ENCODE measurements at regions not wholly inside any gene's neighbourhood (a gene's known extent, or its start where the extent isn't known, plus 50 kb on each side); places are given as distances from the start of the nearest gene placed in this dataset.

- H3K4me3 ChIP-seq (ENCODE audit: low read depth, low read length): no peak overlapping the region
- TF ChIP-seq MYC (IDR thresholded peaks at IDR 0.05; ENCODE audit: low read depth, low read length) (no peak), MAX (IDR thresholded peaks at IDR 0.05; ENCODE audit: low read depth, low read length) (no peak), CTCF (IDR thresholded peaks at IDR 0.05; ENCODE audit: low read depth, low read length) (no peak), POLR2A (IDR thresholded peaks at IDR 0.05; ENCODE audit: extremely low read depth, insufficient read length) (no peak)
- no peak for DNase-seq (ENCODE audit: low read depth)
Measured at GRCh38 chr22:27083610-27084009, 426.2 kb downstream of the MIAT start.

- TF ChIP-seq MYC (IDR thresholded peaks at IDR 0.05; ENCODE audit: low read depth, low read length) (no peak), CTCF (IDR thresholded peaks at IDR 0.05; ENCODE audit: low read depth, low read length) (no peak), POLR2A (IDR thresholded peaks at IDR 0.05; ENCODE audit: extremely low read depth, insufficient read length) (no peak), MAX (IDR thresholded peaks at IDR 0.05; ENCODE audit: low read depth, low read length) (no peak)
- no peak for DNase-seq (ENCODE audit: low read depth)
- no peak overlapping the region for H3K4me3 ChIP-seq (ENCODE audit: low read depth, low read length)
Measured at GRCh38 chr22:27084130-27084529, 426.7 kb downstream of the MIAT start.

GRCh38 chr22:27086080-27087044 is 429.0 kb downstream of the MIAT start:
- no peak for TF ChIP-seq MAX (IDR thresholded peaks at IDR 0.05; ENCODE audit: low read depth, low read length)
- TF ChIP-seq CTCF (IDR thresholded peaks at IDR 0.05; ENCODE audit: low read depth, low read length): no peak
- no peak for TF ChIP-seq MYC (IDR thresholded peaks at IDR 0.05; ENCODE audit: low read depth, low read length)
- no peak for TF ChIP-seq POLR2A (IDR thresholded peaks at IDR 0.05; ENCODE audit: extremely low read depth, insufficient read length)
- DNase-seq (ENCODE audit: low read depth): no peak
- H3K4me3 ChIP-seq (ENCODE audit: low read depth, low read length): no peak overlapping the region

GRCh38 chr22:27087051-27087450 is 429.7 kb downstream of the MIAT start:
- no peak overlapping the region for H3K4me3 ChIP-seq (ENCODE audit: low read depth, low read length)
- no peak for DNase-seq (ENCODE audit: low read depth)
- TF ChIP-seq POLR2A (IDR thresholded peaks at IDR 0.05; ENCODE audit: extremely low read depth, insufficient read length): no peak
- no peak for TF ChIP-seq MYC (IDR thresholded peaks at IDR 0.05; ENCODE audit: low read depth, low read length)
- no peak for TF ChIP-seq CTCF (IDR thresholded peaks at IDR 0.05; ENCODE audit: low read depth, low read length)
- no peak for TF ChIP-seq MAX (IDR thresholded peaks at IDR 0.05; ENCODE audit: low read depth, low read length)

- no peak for TF ChIP-seq POLR2A (IDR thresholded peaks at IDR 0.05; ENCODE audit: extremely low read depth, insufficient read length)
- TF ChIP-seq MAX (IDR thresholded peaks at IDR 0.05; ENCODE audit: low read depth, low read length): no peak
- TF ChIP-seq CTCF (IDR thresholded peaks at IDR 0.05; ENCODE audit: low read depth, low read length): no peak
- no peak for TF ChIP-seq MYC (IDR thresholded peaks at IDR 0.05; ENCODE audit: low read depth, low read length)
Measured at GRCh38 chr22:27088026-27088425, 430.6 kb downstream of the MIAT start.

More at GRCh38 chr22:27088026-27088425, 430.6 kb downstream of the MIAT start:
- no peak for DNase-seq (ENCODE audit: low read depth)
- H3K4me3 ChIP-seq (ENCODE audit: low read depth, low read length): no peak overlapping the region

Data from NB4 (cell line).